Activated CD8-positive, alpha-beta T cell treated with anti-CD3 and anti-CD28 coated beads, Interleukin-2, amount 10 ng/mL, durations not matched to agents 7 days and 5 days (primary cell): ENCODE measurements at regions not wholly inside any gene's neighbourhood (a gene's known extent, or its start where the extent isn't known, plus 50 kb on each side); places are given as distances from the start of the nearest gene placed in this dataset.
"Not testable (repeated sequence)": the region's sequence is repeated elsewhere in the genome, so short reads cannot be mapped to it uniquely, and the experiment has no call there.

Source experiments
- ATAC-seq: fragments of 150-1000 bp; cut with Tn5 transposase; one replicate; pipeline ENCODE4 v1.10.0; 2021; ENCODE audit warnings: moderate library complexity
- CTCF ChIA-PET: fragments of 350-600 bp; sonication (Branson Sonifier 250); formaldehyde crosslinking; loops from one replicate; lab custom pipeline; 2021; ENCODE audit warnings: antibody characterized with exemption; lab: Charles Lee
- POLR2A ChIA-PET: fragments of 350-600 bp; sonication (Branson Sonifier 250); formaldehyde crosslinking; loops from one replicate; lab custom pipeline; 2021; ENCODE audit warnings: antibody characterized with exemption; lab: Charles Lee
- DNase-seq: peaks from one replicate; pipeline ENCODE4 v3.0.0-alpha.2; 2020
- H3K27ac Mint-ChIP-seq: one replicate; pipeline ENCODE4 v1.8.0; 2021; ENCODE audit warnings: mild to moderate bottlenecking, mixed read lengths
- H3K27me3 Mint-ChIP-seq: one replicate; pipeline ENCODE4 v1.8.0; 2021; ENCODE audit warnings: low read depth, mixed read lengths
- H3K36me3 Mint-ChIP-seq: one replicate; pipeline ENCODE4 v1.8.0; 2021; ENCODE audit warnings: low read depth, mixed read lengths
- H3K4me1 Mint-ChIP-seq: one replicate; pipeline ENCODE4 v1.8.0; 2021; ENCODE audit warnings: low read depth, mixed read lengths
- H3K4me3 Mint-ChIP-seq: one replicate; pipeline ENCODE4 v1.8.0; 2021; ENCODE audit warnings: mild to moderate bottlenecking, mixed read lengths
- H3K9me3 Mint-ChIP-seq: one replicate; pipeline ENCODE4 v1.8.0; 2022; ENCODE audit warnings: mixed read lengths; ENCODE audit not compliant: insufficient read depth

GRCh38 chr2:142827170-142827569 is 50.3 kb upstream of the KYNU start:
- CTCF ChIA-PET, result no interaction called here
- Mint-ChIP-seq H3K36me3 (no peaks in the 10 kb centered on the region), H3K27me3 (no peaks in the 10 kb centered on the region), H3K4me1 (no peaks in the 10 kb centered on the region), H3K4me3 (no peak overlapping the region), H3K9me3 (no peaks in the 10 kb centered on the region), H3K27ac (no peak overlapping the region)
- POLR2A ChIA-PET, result no interaction called here
- no peak for DNase-seq
- ATAC-seq, result no peak

GRCh38 chr2:142825861-142826260 is 51.6 kb upstream of the KYNU start:
- CTCF ChIA-PET, result no interaction called here
- no peak overlapping the region for H3K4me3 Mint-ChIP-seq
- H3K27ac Mint-ChIP-seq, result no peak overlapping the region

GRCh38 chr2:142824756-142825155 is 52.7 kb upstream of the KYNU start:
- no peak overlapping the region for H3K27ac Mint-ChIP-seq
- no peaks in the 10 kb centered on the region for H3K27me3 Mint-ChIP-seq
- H3K4me1 Mint-ChIP-seq, result no peaks in the 10 kb centered on the region
- no peak overlapping the region for H3K4me3 Mint-ChIP-seq
- ATAC-seq, result no peak
- no peaks in the 10 kb centered on the region for H3K9me3 Mint-ChIP-seq
- ChIA-PET CTCF (no interaction called here), POLR2A (no interaction called here)
- H3K36me3 Mint-ChIP-seq, result no peaks in the 10 kb centered on the region
- no peak for DNase-seq

More at GRCh38 chr2:142825861-142826260, 51.6 kb upstream of the KYNU start:
- no peaks in the 10 kb centered on the region for H3K9me3 Mint-ChIP-seq
- POLR2A ChIA-PET, result no interaction called here
- ATAC-seq, result no peak
- H3K4me1 Mint-ChIP-seq, result no peaks in the 10 kb centered on the region
- H3K36me3 Mint-ChIP-seq, result no peaks in the 10 kb centered on the region
- no peak for DNase-seq
- H3K27me3 Mint-ChIP-seq, result no peaks in the 10 kb centered on the region

- no peaks in the 10 kb centered on the region for H3K36me3 Mint-ChIP-seq
- POLR2A ChIA-PET, result no interaction called here
- no peak for ATAC-seq
- DNase-seq, result no peak
- H3K4me1 Mint-ChIP-seq, result no peaks in the 10 kb centered on the region
- CTCF ChIA-PET, result no interaction called here
- no peaks in the 10 kb centered on the region for H3K9me3 Mint-ChIP-seq
- H3K27me3 Mint-ChIP-seq, result no peaks in the 10 kb centered on the region
- no peak overlapping the region for H3K4me3 Mint-ChIP-seq
- no peak overlapping the region for H3K27ac Mint-ChIP-seq
Measured at GRCh38 chr2:142822190-142822589, 55.3 kb upstream of the KYNU start.

- Mint-ChIP-seq H3K27me3 (no peaks in the 10 kb centered on the region), H3K4me3 (no peak overlapping the region), H3K9me3 (no peaks in the 10 kb centered on the region), H3K27ac (no peak overlapping the region), H3K36me3 (no peaks in the 10 kb centered on the region), H3K4me1 (no peaks in the 10 kb centered on the region)
- ChIA-PET POLR2A (no interaction called here), CTCF (no interaction called here)
- no peak for ATAC-seq
- no peak for DNase-seq
Measured at GRCh38 chr2:142819411-142819810, 58.1 kb upstream of the KYNU start.

DNA sequence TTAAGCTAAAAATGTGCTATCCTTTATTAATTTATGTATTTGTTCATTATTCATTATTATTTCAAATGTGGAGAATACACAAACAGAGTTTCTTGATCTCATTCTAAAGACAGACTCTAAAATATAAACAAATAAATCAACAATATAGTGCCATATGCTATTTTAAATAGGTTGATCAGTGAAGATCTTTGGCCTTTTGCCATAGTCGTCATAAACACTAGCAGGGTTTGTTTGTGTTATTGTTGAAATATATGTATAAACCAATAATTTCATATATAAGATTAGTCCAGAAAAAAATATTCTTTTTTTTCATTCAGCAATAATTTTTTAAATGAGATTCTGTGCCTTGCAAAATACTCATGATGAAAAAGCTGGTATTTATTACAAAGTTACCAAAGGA is 62.1 kb upstream of the KYNU start:
- Mint-ChIP-seq H3K27ac (no peak overlapping the region), H3K4me1 (no peaks in the 10 kb centered on the region), H3K4me3 (no peak overlapping the region), H3K27me3 (no peaks in the 10 kb centered on the region), H3K9me3 (no peaks in the 10 kb centered on the region), H3K36me3 (no peaks in the 10 kb centered on the region)
- CTCF ChIA-PET, result no interaction called here
- no peak for DNase-seq
- no peak for ATAC-seq
- POLR2A ChIA-PET, result no interaction called here

DNA sequence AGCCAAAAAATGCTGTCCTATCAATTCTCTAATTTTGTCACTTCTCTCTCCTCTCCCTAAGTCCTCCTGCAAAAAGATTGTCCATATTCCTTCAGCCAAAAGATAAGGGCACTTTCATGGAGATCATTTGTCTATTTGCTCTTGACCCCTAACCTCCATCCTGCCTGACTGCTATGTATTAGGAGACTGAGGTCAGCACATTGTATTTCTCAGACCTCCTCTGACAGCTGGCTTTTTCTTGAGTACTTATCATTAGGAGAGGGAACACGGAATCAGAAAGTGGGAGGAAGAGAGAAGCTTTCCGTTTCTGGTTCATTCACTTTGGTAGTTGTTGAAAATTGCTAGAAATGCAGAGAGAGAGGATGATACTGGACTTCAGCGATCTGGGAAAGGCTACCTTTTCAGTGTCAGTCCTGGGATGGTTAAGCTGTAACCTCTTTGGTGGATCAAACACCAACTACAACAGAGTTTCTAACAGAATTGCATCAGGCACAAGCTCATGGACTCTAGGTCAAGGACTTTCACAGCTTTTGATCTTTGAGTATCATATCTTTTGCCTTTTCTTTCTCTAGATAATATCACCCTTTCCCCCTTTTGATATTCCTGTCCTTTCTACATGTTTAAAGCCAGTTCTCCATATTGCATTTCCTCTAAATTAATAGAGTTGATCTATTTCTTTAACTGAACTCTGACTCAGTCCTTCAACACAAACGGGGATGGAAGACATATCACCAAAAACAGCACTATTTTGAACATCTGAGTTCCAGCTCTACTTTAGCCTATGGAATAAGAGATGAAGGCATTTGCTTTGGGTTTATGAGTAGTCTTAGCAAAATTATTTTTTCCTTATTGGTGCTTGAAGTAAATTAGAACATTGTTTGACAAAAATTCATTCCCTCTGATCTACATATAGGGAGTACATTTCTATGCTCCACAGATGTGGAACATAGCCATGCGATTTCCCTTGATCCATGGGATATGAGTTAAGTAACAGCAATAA is 63.3 kb upstream of the KYNU start:
- DNase-seq (no peak), ATAC-seq (no peak)
- Mint-ChIP-seq H3K4me1 (no peaks in the 10 kb centered on the region), H3K9me3 (no peaks in the 10 kb centered on the region), H3K36me3 (no peaks in the 10 kb centered on the region), H3K4me3 (no peak overlapping the region), H3K27ac (no peak overlapping the region), H3K27me3 (no peaks in the 10 kb centered on the region)
- POLR2A ChIA-PET, result no interaction called here
- CTCF ChIA-PET, result no interaction called here

- H3K27me3 Mint-ChIP-seq, H3K27ac Mint-ChIP-seq, ATAC-seq, H3K4me1 Mint-ChIP-seq, POLR2A ChIA-PET, DNase-seq, H3K36me3 Mint-ChIP-seq, H3K4me3 Mint-ChIP-seq, CTCF ChIA-PET, H3K9me3 Mint-ChIP-seq: not testable (repeated sequence)
Measured at GRCh38 chr2:142811644-142812043, 65.8 kb upstream of the KYNU start.

DNA sequence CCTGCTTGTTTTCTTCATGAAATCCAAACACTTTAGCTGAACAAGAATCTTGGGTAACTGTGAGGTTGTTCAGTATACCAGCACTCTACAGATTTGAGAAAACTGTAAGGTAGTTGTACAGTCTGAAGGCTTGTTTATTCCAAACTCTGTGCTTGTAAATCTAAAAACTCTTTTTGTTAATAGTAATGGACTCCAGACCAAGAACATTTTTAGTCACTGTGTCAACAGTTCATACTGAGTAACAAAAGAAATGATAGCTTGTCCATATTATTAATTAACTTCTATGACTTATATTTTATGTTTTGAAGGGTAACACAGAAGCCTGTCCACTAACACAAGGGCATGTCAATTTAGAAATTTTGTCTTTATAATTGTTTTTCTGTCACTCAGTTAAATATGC is 72.2 kb upstream of the KYNU start:
- Mint-ChIP-seq H3K4me3 (no peak overlapping the region), H3K27ac (no peak overlapping the region), H3K4me1 (no peaks in the 10 kb centered on the region), H3K9me3 (no peaks in the 10 kb centered on the region), H3K27me3 (no peaks in the 10 kb centered on the region), H3K36me3 (no peaks in the 10 kb centered on the region)
- no peak for DNase-seq
- no peak for ATAC-seq
- CTCF ChIA-PET, result no interaction called here
- POLR2A ChIA-PET, result no interaction called here

GRCh38 chr2:142803158-142803557 is 74.3 kb upstream of the KYNU start:
- POLR2A ChIA-PET, result no interaction called here
- no peak for ATAC-seq
- Mint-ChIP-seq H3K4me3 (no peak overlapping the region), H3K27ac (no peak overlapping the region), H3K9me3 (no peaks in the 10 kb centered on the region), H3K27me3 (no peaks in the 10 kb centered on the region), H3K4me1 (no peaks in the 10 kb centered on the region), H3K36me3 (no peaks in the 10 kb centered on the region)
- DNase-seq, result no peak
- CTCF ChIA-PET, result no interaction called here

DNA sequence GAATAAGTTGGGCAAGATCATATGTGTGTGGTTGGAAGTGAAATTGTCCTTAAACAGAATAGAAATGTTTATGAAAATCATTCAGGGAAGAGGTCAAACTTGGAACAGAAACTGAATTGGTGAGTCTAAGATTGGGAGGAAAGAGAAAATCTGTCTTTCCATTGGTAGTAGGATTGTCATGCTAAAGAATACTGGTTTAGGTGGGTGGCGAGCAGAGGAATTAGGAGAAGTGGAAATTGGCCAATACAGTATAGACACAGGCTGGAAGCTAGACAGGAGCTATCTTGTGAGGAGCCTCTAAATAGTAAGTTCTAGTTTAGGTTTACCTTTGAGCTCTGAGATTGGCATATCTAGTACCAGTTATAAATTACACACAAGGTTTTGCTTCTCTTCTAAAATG is 80.9 kb upstream of the KYNU start:
- H3K27ac Mint-ChIP-seq, result no peak overlapping the region

DNA sequence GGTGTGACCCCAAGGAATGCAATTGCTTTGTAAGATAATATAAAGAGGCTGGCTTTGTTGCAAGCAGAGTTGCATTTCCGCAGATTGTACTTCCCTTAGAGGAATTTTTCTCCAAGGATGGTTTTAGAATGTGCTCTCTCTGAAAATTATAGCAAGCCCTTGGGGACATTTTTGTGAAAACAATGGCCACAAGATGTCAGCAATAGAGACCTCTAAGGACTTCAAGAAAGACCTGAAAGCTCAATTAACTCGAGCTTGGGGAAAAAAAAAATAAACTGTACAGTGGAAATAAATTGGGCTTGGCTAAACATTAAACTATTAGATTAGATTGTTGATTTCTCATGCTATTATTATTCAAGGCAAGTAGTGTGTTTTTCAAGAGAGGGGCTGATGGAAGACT is 81.3 kb upstream of the KYNU start:
- Mint-ChIP-seq H3K4me3 (no peak overlapping the region), H3K4me1 (no peaks in the 10 kb centered on the region), H3K27me3 (no peaks in the 10 kb centered on the region), H3K27ac (no peak overlapping the region), H3K9me3 (no peaks in the 10 kb centered on the region), H3K36me3 (no peaks in the 10 kb centered on the region)
- ATAC-seq (no peak), DNase-seq (no peak)
- CTCF ChIA-PET, result no interaction called here
- POLR2A ChIA-PET, result no interaction called here

More for the DNA sequence above, 80.9 kb upstream of the KYNU start:
- Mint-ChIP-seq H3K4me1 (no peaks in the 10 kb centered on the region), H3K4me3 (no peak overlapping the region), H3K27me3 (no peaks in the 10 kb centered on the region), H3K9me3 (no peaks in the 10 kb centered on the region), H3K36me3 (no peaks in the 10 kb centered on the region)
- DNase-seq (no peak), ATAC-seq (no peak)
- CTCF ChIA-PET, result no interaction called here
- POLR2A ChIA-PET, result no interaction called here
